T-helper 2 cell treated with Interferon-gamma antibody and Interleukin-4, amounts not matched to agents 5 μg/mL and 100 μg/mL, for 36 hours (primary cell): ENCODE measurements at regions not wholly inside any gene's neighbourhood (a gene's known extent, or its start where the extent isn't known, plus 50 kb on each side); places are given as distances from the start of the nearest gene placed in this dataset.

Source experiments
- DNase-seq: peaks from one replicate; pipeline ENCODE4 v3.0.0; 2021; ENCODE audit warnings: low spot score
- H3K27ac Mint-ChIP-seq: one replicate; pipeline ENCODE4 v1.8.0; 2021; ENCODE audit warnings: mild to moderate bottlenecking, mixed read lengths
- H3K27me3 Mint-ChIP-seq: one replicate; pipeline ENCODE4 v1.8.0; 2021; ENCODE audit warnings: low read depth, mixed read lengths
- H3K36me3 Mint-ChIP-seq: one replicate; pipeline ENCODE4 v1.8.0; 2021; ENCODE audit warnings: low read depth, mixed read lengths
- H3K4me1 Mint-ChIP-seq: one replicate; pipeline ENCODE4 v1.8.0; 2021; ENCODE audit warnings: low read depth, mixed read lengths
- H3K4me3 Mint-ChIP-seq: one replicate; pipeline ENCODE4 v1.8.0; 2022; ENCODE audit warnings: mild to moderate bottlenecking, moderate library complexity, mixed read lengths
- H3K9me3 Mint-ChIP-seq: one replicate; pipeline ENCODE4 v1.8.0; 2021; ENCODE audit warnings: mixed read lengths

DNA sequence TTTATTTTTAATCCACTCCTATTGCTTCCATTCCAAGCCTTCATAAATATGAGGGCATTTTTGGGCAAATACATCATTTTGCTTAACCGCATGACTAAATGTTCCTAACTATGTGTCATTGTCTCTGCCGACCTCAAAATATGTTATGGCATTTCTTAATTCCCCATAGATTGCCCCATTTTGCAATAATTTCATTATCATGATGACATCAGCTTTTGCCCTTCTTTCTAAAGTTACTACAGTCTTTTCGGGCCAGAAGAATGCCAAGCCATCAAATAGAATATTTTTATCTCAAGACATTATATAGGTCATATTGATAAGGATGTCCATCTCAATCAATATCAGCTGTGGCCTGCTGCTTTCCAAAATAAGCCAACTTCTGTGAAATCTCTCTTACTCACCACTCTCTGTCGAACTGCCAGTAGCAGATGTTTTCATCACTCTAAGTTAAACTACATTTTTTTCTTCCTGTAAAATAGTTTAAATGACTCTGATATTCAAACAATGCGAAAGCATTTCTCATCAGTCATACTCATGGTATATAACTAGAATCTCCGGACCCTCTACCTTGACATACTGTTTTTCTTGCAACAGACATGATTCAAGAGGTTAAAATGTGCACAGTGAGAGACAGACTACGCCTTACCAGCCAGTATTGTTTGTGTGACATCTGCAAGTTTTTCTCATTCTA lies 1254.6 kb upstream of the CELF2 start:
- H3K4me3 Mint-ChIP-seq: no peak overlapping the region
- H3K27me3 Mint-ChIP-seq: no peaks in the 10 kb centered on the region
- H3K27ac Mint-ChIP-seq: no peak overlapping the region
- H3K4me1 Mint-ChIP-seq: no peaks in the 10 kb centered on the region
- H3K9me3 Mint-ChIP-seq: no peaks in the 10 kb centered on the region
- no peaks in the 10 kb centered on the region for H3K36me3 Mint-ChIP-seq
- no peak for DNase-seq

DNA sequence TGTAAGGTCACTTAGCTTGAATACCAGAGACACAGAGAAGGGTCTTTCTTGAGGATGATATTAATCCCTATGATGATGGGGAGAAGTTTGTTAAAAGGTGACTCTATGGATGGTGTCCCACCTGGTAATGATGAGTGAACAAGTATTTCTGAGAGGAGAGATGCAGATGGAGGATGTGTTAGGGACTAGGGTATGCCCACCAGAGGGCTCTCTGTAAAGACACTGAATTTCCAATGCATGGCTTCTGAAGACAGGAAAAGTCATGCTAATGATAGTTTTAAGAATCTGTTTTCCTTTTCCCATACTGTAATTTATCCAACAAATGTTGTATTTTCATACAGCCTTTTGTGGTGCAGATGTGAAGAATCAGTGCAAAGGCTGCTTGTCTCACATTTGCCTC lies 1250.9 kb upstream of the CELF2 start:
- DNase-seq: no peak
- Mint-ChIP-seq H3K9me3 (no peaks in the 10 kb centered on the region), H3K4me1 (no peaks in the 10 kb centered on the region), H3K27me3 (no peaks in the 10 kb centered on the region), H3K4me3 (no peak overlapping the region), H3K36me3 (no peaks in the 10 kb centered on the region), H3K27ac (no peak overlapping the region)

DNA sequence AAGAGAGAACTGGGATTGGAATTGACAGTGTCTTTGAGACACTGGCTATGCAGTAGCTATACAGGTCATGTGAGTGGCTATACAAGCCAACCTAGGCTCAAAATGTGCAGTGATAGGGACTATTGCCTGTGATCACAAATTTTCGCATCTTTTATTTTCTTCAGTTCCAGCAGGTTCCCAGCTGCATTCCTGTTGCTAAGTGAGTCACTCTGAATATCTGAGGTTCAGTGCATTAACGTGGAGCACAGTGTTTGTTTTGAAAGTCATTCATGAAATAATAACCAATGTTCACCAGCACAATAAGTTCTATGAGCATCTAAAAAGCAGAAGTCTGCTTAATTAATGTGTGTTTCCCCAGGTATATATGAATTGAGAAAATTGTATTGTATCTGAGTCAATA lies 1236.0 kb upstream of the CELF2 start:
- no peaks in the 10 kb centered on the region for H3K27me3 Mint-ChIP-seq
- no peak overlapping the region for H3K27ac Mint-ChIP-seq
- DNase-seq: no peak
- H3K4me1 Mint-ChIP-seq: no peaks in the 10 kb centered on the region
- no peaks in the 10 kb centered on the region for H3K9me3 Mint-ChIP-seq
- H3K36me3 Mint-ChIP-seq: no peaks in the 10 kb centered on the region
- no peak overlapping the region for H3K4me3 Mint-ChIP-seq

DNA sequence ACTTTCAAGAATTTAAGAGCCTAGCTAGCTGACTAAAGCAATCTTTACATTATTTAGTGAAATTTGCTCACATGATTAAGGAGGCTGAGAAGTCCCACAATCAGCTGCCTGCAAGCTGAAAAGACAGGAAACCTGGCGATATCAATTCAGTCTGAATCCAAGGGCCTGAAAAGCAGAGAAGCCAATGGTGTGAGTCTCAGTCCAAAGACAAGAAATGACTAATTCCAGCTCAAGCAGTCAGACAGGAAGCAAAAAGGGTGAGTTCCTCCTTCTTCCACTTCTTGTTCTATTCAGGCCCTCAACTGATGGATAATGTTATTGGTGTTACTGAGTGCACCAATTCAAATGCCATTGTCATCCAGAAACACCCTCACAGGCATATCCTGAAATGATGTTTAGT lies 1231.6 kb upstream of the CELF2 start:
- Mint-ChIP-seq H3K27me3 (no peaks in the 10 kb centered on the region), H3K27ac (no peak overlapping the region), H3K4me1 (no peaks in the 10 kb centered on the region), H3K36me3 (no peaks in the 10 kb centered on the region), H3K4me3 (no peak overlapping the region), H3K9me3 (no peaks in the 10 kb centered on the region)
- DNase-seq: no peak

DNA sequence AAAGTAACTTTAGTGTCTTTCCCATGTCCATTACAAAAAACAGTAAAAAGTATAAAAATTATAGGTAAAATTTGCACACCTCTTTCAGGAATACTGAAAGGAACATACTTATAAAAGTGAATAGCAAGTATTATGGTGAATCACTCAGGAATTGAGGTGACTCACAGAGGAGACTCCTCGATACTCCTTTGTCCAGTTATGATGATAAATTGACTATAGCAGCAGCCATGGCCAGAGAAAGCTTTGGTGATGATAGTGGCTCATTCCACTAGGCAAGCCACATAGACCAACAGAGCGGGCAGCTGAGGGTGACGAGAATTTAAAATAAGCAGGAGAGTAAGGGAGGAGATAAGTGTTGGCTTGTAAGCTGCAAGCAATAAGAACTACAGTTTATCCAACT lies 1231.1 kb upstream of the CELF2 start:
- H3K27ac Mint-ChIP-seq: no peak overlapping the region
- H3K36me3 Mint-ChIP-seq: no peaks in the 10 kb centered on the region
- H3K4me1 Mint-ChIP-seq: no peaks in the 10 kb centered on the region
- H3K27me3 Mint-ChIP-seq: no peaks in the 10 kb centered on the region
- H3K4me3 Mint-ChIP-seq: no peak overlapping the region
- DNase-seq: no peak
- no peaks in the 10 kb centered on the region for H3K9me3 Mint-ChIP-seq

DNA sequence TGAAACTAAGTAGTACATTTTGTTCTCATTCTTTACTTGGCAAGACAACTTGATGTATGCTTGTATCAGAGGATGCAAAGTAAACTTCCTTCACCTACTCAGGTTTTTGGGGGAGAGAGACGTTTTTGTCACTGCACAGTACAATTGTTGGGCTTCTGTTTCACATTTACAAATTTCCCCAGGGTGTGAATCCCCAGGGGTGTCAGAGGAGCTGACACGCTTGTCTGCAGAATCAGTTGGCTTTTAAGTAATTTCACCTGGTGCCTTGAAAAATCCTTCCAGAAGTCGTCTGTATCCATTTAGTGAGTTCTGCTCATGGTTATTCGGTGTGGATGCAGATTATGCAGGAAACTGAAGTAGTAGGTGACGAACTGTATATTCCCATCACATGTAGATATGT lies 1227.7 kb upstream of the CELF2 start:
- Mint-ChIP-seq H3K4me1 (no peaks in the 10 kb centered on the region), H3K9me3 (no peaks in the 10 kb centered on the region), H3K4me3 (no peak overlapping the region), H3K36me3 (no peaks in the 10 kb centered on the region), H3K27me3 (no peaks in the 10 kb centered on the region), H3K27ac (no peak overlapping the region)
- DNase-seq: no peak

DNA sequence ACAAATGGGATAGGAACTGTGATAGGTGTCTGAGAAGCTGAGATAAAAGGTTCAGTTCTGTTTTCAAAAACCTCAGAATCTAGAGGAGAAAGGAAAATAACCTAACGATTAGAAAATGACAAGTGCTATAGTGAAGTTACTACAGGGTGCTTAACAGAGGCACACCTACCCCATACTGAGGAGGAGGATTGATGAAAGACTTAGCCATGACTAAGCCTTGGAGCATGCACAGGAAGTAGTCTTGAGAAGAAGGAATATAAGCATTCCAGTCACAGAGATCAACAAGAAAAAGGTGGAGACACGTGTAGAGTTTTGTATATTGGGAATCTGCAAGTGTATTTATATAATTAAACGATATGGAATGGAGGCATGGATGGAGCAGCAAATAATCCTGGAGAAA lies 1225.5 kb upstream of the CELF2 start:
- no peak for DNase-seq
- Mint-ChIP-seq H3K27me3 (no peaks in the 10 kb centered on the region), H3K27ac (no peak overlapping the region), H3K4me3 (no peak overlapping the region), H3K4me1 (no peaks in the 10 kb centered on the region), H3K36me3 (no peaks in the 10 kb centered on the region), H3K9me3 (no peaks in the 10 kb centered on the region)

DNA sequence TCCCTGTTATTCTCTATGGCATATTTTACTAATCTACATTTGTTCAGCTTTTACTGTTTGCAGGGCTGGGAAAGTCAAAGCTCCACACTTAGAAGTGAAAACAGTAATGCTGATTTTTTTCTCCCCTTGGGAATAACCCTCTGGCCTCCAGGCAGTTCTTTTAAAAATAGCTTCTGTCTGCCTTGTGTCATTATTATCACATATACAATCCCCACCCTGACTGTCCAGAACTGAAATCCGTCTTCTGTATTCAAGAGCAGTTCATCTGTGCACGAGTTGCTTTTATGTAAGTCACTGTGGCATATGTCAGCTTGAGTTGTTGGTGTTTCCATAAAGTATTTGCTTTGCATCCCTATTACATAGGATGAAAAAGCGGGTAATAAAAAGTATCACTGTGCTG lies 1221.1 kb upstream of the CELF2 start:
- Mint-ChIP-seq H3K27ac (no peak overlapping the region), H3K27me3 (no peaks in the 10 kb centered on the region), H3K9me3 (no peaks in the 10 kb centered on the region), H3K4me1 (no peaks in the 10 kb centered on the region), H3K36me3 (no peaks in the 10 kb centered on the region), H3K4me3 (no peak overlapping the region)
- DNase-seq: no peak

DNA sequence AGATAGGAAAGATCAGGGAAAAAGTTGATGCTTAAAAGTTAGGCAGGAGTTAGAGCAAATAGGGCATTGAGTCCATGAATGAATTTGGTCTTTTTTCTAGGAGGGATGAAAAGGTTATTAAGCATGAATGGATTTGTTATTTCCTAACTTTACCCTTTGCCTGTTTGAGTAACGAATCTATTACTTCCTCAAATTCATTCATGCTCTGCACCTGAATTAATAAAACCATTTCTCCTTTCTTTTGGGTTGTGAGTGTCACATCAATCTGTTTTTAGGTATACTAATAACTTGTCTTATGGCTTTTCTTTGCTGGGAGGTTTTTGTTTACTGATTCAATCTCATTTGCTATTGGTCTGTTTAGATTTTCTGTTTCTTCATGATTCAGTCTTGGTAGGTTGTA lies 1217.7 kb upstream of the CELF2 start:
- H3K9me3 Mint-ChIP-seq: no peaks in the 10 kb centered on the region
- H3K27me3 Mint-ChIP-seq: no peaks in the 10 kb centered on the region
- no peak overlapping the region for H3K4me3 Mint-ChIP-seq
- no peaks in the 10 kb centered on the region for H3K4me1 Mint-ChIP-seq
- no peaks in the 10 kb centered on the region for H3K36me3 Mint-ChIP-seq
- no peak for DNase-seq
- H3K27ac Mint-ChIP-seq: no peak overlapping the region

DNA sequence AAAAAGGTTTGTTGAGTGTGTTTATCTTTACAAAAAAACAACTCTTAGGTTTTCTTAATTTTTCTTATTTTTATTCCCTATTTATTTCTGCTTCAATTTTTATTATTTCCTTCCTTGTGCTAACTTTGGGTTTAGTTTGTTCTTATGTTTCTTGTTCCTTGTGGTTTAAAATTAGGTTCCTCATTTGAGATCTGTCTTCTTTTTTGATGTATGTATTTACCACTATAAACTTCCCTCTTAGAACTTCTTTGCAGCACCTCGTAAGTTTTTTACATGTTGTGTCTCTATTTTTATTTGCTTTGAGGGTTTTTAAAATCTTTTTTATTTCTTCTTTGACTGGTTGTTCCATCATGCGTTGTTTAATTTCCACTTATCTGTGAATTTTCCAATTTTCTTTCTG lies 1217.1 kb upstream of the CELF2 start:
- DNase-seq: no peak
- Mint-ChIP-seq H3K9me3 (no peaks in the 10 kb centered on the region), H3K36me3 (no peaks in the 10 kb centered on the region), H3K4me3 (no peak overlapping the region), H3K27me3 (no peaks in the 10 kb centered on the region), H3K27ac (no peak overlapping the region), H3K4me1 (no peaks in the 10 kb centered on the region)

DNA sequence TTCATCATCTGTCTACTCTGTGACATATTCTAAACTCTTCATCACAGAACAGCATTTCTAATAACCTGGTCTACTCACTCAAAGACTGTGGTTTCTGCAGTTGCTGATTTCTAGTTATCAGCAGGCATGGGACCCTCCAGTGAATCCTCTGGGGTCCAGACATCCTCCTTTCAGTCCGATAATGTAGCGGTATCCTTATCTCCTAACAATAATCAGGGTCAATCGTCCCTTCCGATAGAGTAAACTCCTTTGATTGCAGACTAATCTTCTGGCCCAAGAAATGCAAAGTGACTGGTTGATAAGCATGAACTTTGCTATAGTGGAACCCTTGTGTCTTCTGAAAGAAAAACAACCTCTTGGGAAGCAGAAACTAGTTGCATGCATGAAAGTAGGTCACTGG lies 1209.8 kb upstream of the CELF2 start:
- H3K4me1 Mint-ChIP-seq: no peaks in the 10 kb centered on the region
- H3K4me3 Mint-ChIP-seq: no peak overlapping the region
- no peaks in the 10 kb centered on the region for H3K27me3 Mint-ChIP-seq
- DNase-seq: no peak
- no peak overlapping the region for H3K27ac Mint-ChIP-seq
- no peaks in the 10 kb centered on the region for H3K9me3 Mint-ChIP-seq
- no peaks in the 10 kb centered on the region for H3K36me3 Mint-ChIP-seq

DNA sequence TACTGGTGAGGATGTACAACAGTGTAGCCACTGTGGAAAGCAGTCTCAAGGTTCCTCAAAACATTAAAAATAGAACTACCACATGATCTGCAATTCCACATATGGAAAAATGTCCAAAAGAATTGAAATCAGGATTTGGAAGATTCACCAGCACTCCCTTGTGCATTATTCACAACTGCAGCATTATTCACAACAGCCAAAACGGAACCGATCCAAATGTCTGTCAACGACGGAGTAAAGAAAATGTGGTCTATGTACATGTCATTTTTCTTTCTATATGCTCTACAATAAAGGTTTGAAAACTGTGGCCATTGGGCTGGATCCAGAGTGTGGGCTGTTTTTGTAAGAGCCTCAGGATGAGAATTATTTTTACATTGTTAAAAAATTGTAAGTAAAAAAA lies 1206.1 kb upstream of the CELF2 start:
- no peaks in the 10 kb centered on the region for H3K9me3 Mint-ChIP-seq
- H3K27me3 Mint-ChIP-seq: no peaks in the 10 kb centered on the region
- no peak overlapping the region for H3K27ac Mint-ChIP-seq
- no peak overlapping the region for H3K4me3 Mint-ChIP-seq
- no peak for DNase-seq
- H3K4me1 Mint-ChIP-seq: no peaks in the 10 kb centered on the region
- no peaks in the 10 kb centered on the region for H3K36me3 Mint-ChIP-seq

DNA sequence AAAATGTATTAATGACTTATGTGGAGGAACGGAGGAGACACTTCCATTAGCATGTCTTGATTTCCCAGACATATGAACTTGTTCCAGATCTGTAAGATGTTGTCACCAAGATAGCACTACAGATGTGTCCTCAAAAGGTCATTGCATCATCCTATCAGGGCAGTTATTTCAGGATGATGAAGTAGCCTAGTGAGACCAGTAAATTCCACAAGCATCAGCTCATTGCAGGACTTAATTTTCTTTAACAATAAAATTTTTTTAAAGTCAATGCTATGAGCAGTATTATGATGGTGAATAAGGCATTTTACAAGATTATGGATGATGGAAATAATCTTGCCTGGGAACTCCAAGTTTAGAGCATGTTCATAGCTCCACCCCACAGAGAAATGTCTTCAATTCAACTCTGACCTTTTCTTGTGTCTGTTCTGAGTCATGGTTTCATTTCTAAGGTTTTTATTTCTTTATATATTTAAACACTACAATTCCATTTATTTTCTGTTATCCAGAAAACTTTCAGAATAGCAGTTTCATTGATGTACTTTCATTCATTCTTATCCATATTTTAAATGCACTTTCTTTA lies 1203.3 kb upstream of the CELF2 start:
- no peak overlapping the region for H3K27ac Mint-ChIP-seq
- H3K27me3 Mint-ChIP-seq: no peaks in the 10 kb centered on the region
- DNase-seq: no peak
- H3K9me3 Mint-ChIP-seq: peaks cover 8% of the 10 kb centered on the region
- H3K4me1 Mint-ChIP-seq: no peaks in the 10 kb centered on the region
- H3K36me3 Mint-ChIP-seq: no peaks in the 10 kb centered on the region
- H3K4me3 Mint-ChIP-seq: no peak overlapping the region

DNA sequence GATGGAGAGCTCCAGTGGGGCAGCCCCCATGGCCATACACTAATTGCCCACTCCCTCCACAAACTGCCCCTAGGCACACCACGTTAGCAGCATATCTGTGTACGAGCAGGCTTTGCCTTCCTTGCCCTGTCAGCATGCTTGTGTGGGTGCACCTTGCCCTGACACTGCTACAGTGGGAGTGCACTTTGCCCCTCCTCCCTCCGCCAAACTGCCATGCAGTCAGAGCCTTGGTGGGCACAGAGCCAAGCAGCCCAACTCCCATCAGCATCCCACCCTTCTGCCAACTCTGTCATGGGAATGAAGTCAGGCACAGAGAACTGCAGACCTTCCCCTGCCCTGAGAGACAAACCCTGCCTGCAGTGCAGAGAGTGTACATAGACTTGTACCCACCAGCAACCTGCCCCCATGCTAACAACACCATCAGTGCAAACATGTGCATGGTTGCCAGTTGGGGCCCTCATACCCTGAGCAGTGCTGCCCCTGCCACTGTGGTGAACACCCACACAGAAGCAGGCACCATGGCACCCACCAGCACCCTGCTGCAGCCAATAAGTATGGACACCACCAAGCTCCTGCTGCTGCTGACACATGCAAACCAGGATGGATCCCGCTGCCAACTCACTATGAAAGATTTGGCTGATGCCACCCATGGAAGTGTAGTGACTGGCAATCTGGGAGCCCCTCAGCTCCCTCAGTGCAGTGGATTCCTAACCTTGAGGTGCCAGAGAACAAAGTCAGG lies 1197.7 kb upstream of the CELF2 start:
- Mint-ChIP-seq H3K27me3 (no peaks in the 10 kb centered on the region), H3K4me3 (no peak overlapping the region), H3K9me3 (peaks cover 8% of the 10 kb centered on the region), H3K36me3 (no peaks in the 10 kb centered on the region), H3K4me1 (no peaks in the 10 kb centered on the region), H3K27ac (no peak overlapping the region)
- no peak for DNase-seq
